ENCODE measurements at regions not wholly inside any gene's neighbourhood (a gene's known extent, or its start where the extent isn't known, plus 50 kb on each side); places are given as distances from the start of the nearest gene placed in this dataset.
"Not testable (repeated sequence)": the region's sequence is repeated elsewhere in the genome, so short reads cannot be mapped to it uniquely, and the experiment has no call there.

DNA sequence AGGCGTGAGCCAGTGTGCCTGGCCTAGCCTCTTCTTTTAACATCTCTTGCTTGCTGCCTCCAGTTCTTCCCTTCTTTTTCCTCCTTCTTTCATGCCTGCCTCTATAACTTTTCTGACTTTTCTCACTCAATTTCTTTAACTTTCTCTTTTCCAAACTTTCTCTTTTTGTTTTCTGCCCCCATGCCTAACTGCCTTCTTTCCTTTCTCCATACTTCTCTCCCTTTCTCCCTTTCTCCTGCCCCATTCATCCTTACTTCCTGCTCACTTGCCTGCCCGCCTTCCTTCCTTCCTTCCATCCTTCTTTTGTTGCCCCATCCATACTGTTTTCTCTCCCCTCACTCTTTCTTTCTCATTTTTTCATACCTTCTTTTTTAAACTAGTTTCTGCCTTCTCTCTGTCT is 105.2 kb downstream of the RBMX2 start:
- H3K9ac ChIP-seq (ENCODE audit: low read depth, low read length): no peak overlapping the region
- H4K20me1 ChIP-seq (ENCODE audit: insufficient read depth, low read length): no peaks in the 10 kb centered on the region
- no peaks in the 10 kb centered on the region for H3K79me2 ChIP-seq (ENCODE audit: insufficient read depth, low read length)
- H3K4me3 ChIP-seq (ENCODE audit: low read depth in 1 of 2, low read length in 2 of 2): no peak overlapping the region
- no peaks in the 10 kb centered on the region for H3K36me3 ChIP-seq (ENCODE audit: insufficient read depth, low read length)
- TF ChIP-seq CTCF (IDR thresholded peaks at IDR 0.05; ENCODE audit: borderline replicate concordance, extremely low read depth, low read length, poor library complexity, severe bottlenecking) (no peak), EZH2 (IDR thresholded peaks at IDR 0.05; ENCODE audit: borderline replicate concordance, low read depth, low read length, severe bottlenecking) (no peak)
- H3K9me3 ChIP-seq (ENCODE audit: insufficient read depth, low read length, severe bottlenecking): no peaks in the 10 kb centered on the region
- H2AFZ ChIP-seq (ENCODE audit: low read depth, low read length): no peak overlapping the region
- no peaks in the 10 kb centered on the region for H3K27me3 ChIP-seq (ENCODE audit: insufficient read depth, low read length, poor library complexity)
- H3K4me2 ChIP-seq (ENCODE audit: insufficient read depth, low read length): no peak overlapping the region
- H3K27ac ChIP-seq (ENCODE audit: low read length): no peak overlapping the region
- H3K4me1 ChIP-seq (ENCODE audit: insufficient read depth, low read length): no peaks in the 10 kb centered on the region
- no peak for DNase-seq
- ATAC-seq (ENCODE audit: insufficient read depth, low read depth): no peak

GRCh38 chrX:130512534-130512933 is 110.7 kb downstream of the RBMX2 start:
- not testable (repeated sequence) for DNase-seq; H3K27ac ChIP-seq (ENCODE audit: low read length); ATAC-seq (ENCODE audit: insufficient read depth, low read depth); H3K4me3 ChIP-seq (ENCODE audit: low read depth in 1 of 2, low read length in 2 of 2); H3K4me2 ChIP-seq (ENCODE audit: insufficient read depth, low read length); H2AFZ ChIP-seq (ENCODE audit: low read depth, low read length); H3K4me1 ChIP-seq (ENCODE audit: insufficient read depth, low read length); H3K79me2 ChIP-seq (ENCODE audit: insufficient read depth, low read length); H4K20me1 ChIP-seq (ENCODE audit: insufficient read depth, low read length); H3K9me3 ChIP-seq (ENCODE audit: insufficient read depth, low read length, severe bottlenecking); H3K27me3 ChIP-seq (ENCODE audit: insufficient read depth, low read length, poor library complexity); H3K36me3 ChIP-seq (ENCODE audit: insufficient read depth, low read length); H3K9ac ChIP-seq (ENCODE audit: low read depth, low read length)

- ATAC-seq (ENCODE audit: insufficient read depth, low read depth): no peak
- Histone ChIP-seq H3K27ac (ENCODE audit: low read length) (no peak overlapping the region), H3K9ac (ENCODE audit: low read depth, low read length) (no peak overlapping the region), H3K4me1 (ENCODE audit: insufficient read depth, low read length) (no peaks in the 10 kb centered on the region), H3K79me2 (ENCODE audit: insufficient read depth, low read length) (no peaks in the 10 kb centered on the region), H3K4me3 (ENCODE audit: low read depth in 1 of 2, low read length in 2 of 2) (no peak overlapping the region), H2AFZ (ENCODE audit: low read depth, low read length) (no peak overlapping the region), H3K36me3 (ENCODE audit: insufficient read depth, low read length) (no peaks in the 10 kb centered on the region), H4K20me1 (ENCODE audit: insufficient read depth, low read length) (no peaks in the 10 kb centered on the region), H3K27me3 (ENCODE audit: insufficient read depth, low read length, poor library complexity) (no peaks in the 10 kb centered on the region), H3K4me2 (ENCODE audit: insufficient read depth, low read length) (no peak overlapping the region), H3K9me3 (ENCODE audit: insufficient read depth, low read length, severe bottlenecking) (no peaks in the 10 kb centered on the region)
- TF ChIP-seq CTCF (IDR thresholded peaks at IDR 0.05; ENCODE audit: borderline replicate concordance, extremely low read depth, low read length, poor library complexity, severe bottlenecking) (no peak), EZH2 (IDR thresholded peaks at IDR 0.05; ENCODE audit: borderline replicate concordance, low read depth, low read length, severe bottlenecking) (no peak)
- DNase-seq: no peak
Observed at GRCh38 chrX:130516123-130516522, 114.3 kb downstream of the RBMX2 start.

GRCh38 chrX:130523460-130524394 is 121.9 kb downstream of the RBMX2 start:
- no peaks in the 10 kb centered on the region for H3K36me3 ChIP-seq (ENCODE audit: insufficient read depth, low read length)
- H3K27me3 ChIP-seq (ENCODE audit: insufficient read depth, low read length, poor library complexity): no peaks in the 10 kb centered on the region
- no peak overlapping the region for H3K27ac ChIP-seq (ENCODE audit: low read length)
- H3K4me3 ChIP-seq (ENCODE audit: low read depth in 1 of 2, low read length in 2 of 2): no peak overlapping the region
- H3K4me1 ChIP-seq (ENCODE audit: insufficient read depth, low read length): no peaks in the 10 kb centered on the region
- no peak overlapping the region for H2AFZ ChIP-seq (ENCODE audit: low read depth, low read length)
- H3K9me3 ChIP-seq (ENCODE audit: insufficient read depth, low read length, severe bottlenecking): no peaks in the 10 kb centered on the region
- DNase-seq (no peak), ATAC-seq (ENCODE audit: insufficient read depth, low read depth) (no peak)
- TF ChIP-seq EZH2 (IDR thresholded peaks at IDR 0.05; ENCODE audit: borderline replicate concordance, low read depth, low read length, severe bottlenecking) (no peak), CTCF (IDR thresholded peaks at IDR 0.05; ENCODE audit: borderline replicate concordance, extremely low read depth, low read length, poor library complexity, severe bottlenecking) (no peak)
- no peak overlapping the region for H3K9ac ChIP-seq (ENCODE audit: low read depth, low read length)
- no peaks in the 10 kb centered on the region for H3K79me2 ChIP-seq (ENCODE audit: insufficient read depth, low read length)
- no peaks in the 10 kb centered on the region for H4K20me1 ChIP-seq (ENCODE audit: insufficient read depth, low read length)
- no peak overlapping the region for H3K4me2 ChIP-seq (ENCODE audit: insufficient read depth, low read length)

All from DND-41 (cell line).